Activated CD4-positive, alpha-beta T cell treated with anti-CD3 and anti-CD28 coated beads, Interleukin-2, amount 10 ng/mL, durations not matched to agents 24 days and 14 days (primary cell): ENCODE measurements at regions not wholly inside any gene's neighbourhood (a gene's known extent, or its start where the extent isn't known, plus 50 kb on each side); places are given as distances from the start of the nearest gene placed in this dataset.

Source experiments
- DNase-seq: peaks from one replicate; pipeline ENCODE4 v3.0.0; 2022
- H3K27ac Mint-ChIP-seq: one replicate; pipeline ENCODE4 v1.8.0; 2022; ENCODE audit warnings: mild to moderate bottlenecking, mixed read lengths
- H3K27me3 Mint-ChIP-seq: one replicate; pipeline ENCODE4 v1.8.0; 2022; ENCODE audit warnings: mixed read lengths
- H3K36me3 Mint-ChIP-seq: one replicate; pipeline ENCODE4 v1.8.0; 2022; ENCODE audit warnings: low read depth, mild to moderate bottlenecking, mixed read lengths
- H3K4me1 Mint-ChIP-seq: one replicate; pipeline ENCODE4 v1.8.0; 2021; ENCODE audit warnings: mixed read lengths
- H3K4me3 Mint-ChIP-seq: one replicate; pipeline ENCODE4 v1.8.0; 2022; ENCODE audit warnings: mild to moderate bottlenecking, moderate library complexity, mixed read lengths
- H3K9me3 Mint-ChIP-seq: one replicate; pipeline ENCODE4 v1.8.0; 2021; ENCODE audit warnings: mixed read lengths
- intact Hi-C: fragments of 100-400 bp; cut with micrococcal nuclease; formaldehyde crosslinking; loops from one replicate; pipeline ENCODE4 v1.15.1; 2023

DNA sequence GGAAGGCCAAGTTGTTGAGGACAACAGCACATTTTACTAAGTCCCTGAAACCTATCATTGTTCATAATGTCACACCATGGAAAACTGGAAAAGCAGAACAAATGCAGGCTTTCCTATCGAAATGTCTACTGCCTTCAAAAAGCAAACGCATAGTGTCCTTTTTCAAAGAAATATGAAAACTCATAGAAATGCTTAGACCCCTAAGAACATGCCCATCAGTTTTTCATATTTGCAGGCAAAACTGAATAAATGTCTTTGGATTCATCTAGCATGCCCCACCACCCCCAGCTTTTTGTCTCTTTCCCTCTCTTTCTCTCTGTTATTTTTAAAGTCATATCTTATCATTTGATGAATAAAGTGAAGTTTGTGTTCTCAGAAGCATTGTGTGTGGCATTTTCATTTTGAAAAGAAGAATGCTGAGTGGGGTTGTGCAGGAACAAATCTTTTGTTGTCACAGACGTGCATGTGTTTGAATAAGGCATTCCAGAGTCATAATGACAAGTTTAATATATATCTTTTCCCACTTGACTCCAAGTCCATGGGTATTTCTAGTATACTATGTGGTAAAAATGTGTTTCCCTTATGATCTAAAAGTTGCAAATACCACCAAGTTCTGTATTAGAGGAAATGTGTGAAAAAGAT is 2180.0 kb upstream of the PIK3C3 start:
- H3K4me3 Mint-ChIP-seq, result no peak overlapping the region
- H3K4me1 Mint-ChIP-seq, result no peaks in the 10 kb centered on the region
- DNase-seq, result no peak
- intact Hi-C loops, result no loop called here
- no peaks in the 10 kb centered on the region for H3K27me3 Mint-ChIP-seq
- no peaks in the 10 kb centered on the region for H3K9me3 Mint-ChIP-seq
- H3K36me3 Mint-ChIP-seq, result no peaks in the 10 kb centered on the region
- no peak overlapping the region for H3K27ac Mint-ChIP-seq

DNA sequence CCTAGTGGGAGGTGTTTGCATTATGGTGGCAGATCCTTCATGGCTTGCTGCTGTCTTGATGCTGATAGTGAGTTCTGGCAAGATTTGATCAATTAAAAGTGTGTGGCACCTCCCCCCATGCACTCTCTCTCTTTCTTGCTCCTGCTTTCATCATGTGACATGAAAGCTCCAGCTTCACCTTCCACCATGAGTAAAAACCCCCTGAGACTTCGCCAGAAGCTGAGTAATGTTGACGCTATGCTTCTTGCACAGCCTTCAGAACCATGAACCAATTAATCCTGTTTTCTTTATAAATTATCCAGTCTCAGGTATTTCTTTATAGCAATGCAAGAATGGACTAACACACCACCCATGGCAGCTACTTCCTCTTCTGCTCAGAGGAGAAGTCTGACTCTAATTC is 2181.4 kb upstream of the PIK3C3 start:
- DNase-seq, result no peak

DNA sequence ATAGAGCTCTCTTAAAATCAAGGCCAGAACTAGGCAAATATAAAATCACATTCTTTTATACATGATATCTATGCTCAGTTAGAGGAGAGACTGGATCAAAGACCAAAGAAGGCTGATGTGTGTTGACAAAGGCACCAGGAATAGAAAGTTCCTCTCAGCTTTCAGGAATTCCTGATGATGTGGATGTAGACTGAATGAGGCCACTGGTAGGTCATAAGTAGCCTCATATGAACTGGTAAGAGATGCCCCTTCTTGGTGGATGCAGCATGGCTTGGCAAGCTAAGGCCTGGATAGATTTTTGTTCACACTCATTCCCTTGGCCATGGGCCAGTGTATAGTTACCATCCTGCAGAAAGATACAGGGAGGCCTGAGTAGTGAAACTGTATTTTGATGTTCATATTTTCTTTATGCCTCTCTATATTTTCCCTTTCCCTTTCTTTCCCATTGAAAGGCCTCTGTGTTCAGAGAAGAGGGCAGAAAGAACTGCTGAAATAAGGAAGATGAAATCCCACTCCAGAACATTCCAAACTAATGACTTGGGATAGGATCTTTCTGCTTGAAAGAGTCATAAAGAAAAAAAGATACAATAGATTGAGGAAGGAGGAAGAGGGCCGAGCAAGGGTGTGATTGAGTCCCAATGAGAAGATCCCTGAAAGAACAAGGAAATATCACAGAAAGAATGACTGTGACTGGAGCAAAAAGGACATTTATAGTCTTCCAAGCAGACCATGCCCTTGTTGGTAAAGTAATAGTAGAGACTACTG is 2182.7 kb upstream of the PIK3C3 start:
- Mint-ChIP-seq H3K36me3 (no peaks in the 10 kb centered on the region), H3K27me3 (no peaks in the 10 kb centered on the region), H3K4me1 (no peaks in the 10 kb centered on the region), H3K9me3 (no peaks in the 10 kb centered on the region), H3K4me3 (no peak overlapping the region), H3K27ac (no peak overlapping the region)
- intact Hi-C loops, result no loop called here
- DNase-seq, result peak; percentile 21

More for the DNA sequence above, 2181.4 kb upstream of the PIK3C3 start:
- no peaks in the 10 kb centered on the region for H3K4me1 Mint-ChIP-seq
- intact Hi-C loops, result no loop called here
- H3K36me3 Mint-ChIP-seq, result no peaks in the 10 kb centered on the region
- H3K9me3 Mint-ChIP-seq, result no peaks in the 10 kb centered on the region
- no peak overlapping the region for H3K27ac Mint-ChIP-seq
- H3K27me3 Mint-ChIP-seq, result no peaks in the 10 kb centered on the region
- H3K4me3 Mint-ChIP-seq, result no peak overlapping the region

DNA sequence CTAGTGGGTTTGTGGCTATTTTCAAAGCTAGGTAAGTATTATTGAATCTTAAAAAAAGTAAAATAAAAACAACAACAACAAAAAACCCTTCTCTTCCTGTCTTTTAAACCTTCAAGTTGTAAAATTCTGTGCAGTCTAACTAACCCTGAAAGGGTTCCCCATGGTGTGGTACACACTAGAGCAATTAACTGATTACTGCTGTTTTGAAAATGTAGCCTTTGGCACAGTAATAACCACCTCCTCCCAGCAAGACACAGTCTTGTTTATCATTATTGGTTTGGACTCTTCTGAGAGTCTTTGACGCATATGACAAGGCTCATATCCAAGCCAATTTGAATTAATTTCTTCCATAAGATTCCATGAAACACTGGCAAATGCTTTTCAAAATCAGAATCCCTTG is 2184.6 kb upstream of the PIK3C3 start:
- no peaks in the 10 kb centered on the region for H3K4me1 Mint-ChIP-seq
- H3K27me3 Mint-ChIP-seq, result no peaks in the 10 kb centered on the region
- no peaks in the 10 kb centered on the region for H3K36me3 Mint-ChIP-seq
- H3K9me3 Mint-ChIP-seq, result no peaks in the 10 kb centered on the region
- DNase-seq, result no peak
- H3K4me3 Mint-ChIP-seq, result no peak overlapping the region
- H3K27ac Mint-ChIP-seq, result no peak overlapping the region
- intact Hi-C loops, result no loop called here

DNA sequence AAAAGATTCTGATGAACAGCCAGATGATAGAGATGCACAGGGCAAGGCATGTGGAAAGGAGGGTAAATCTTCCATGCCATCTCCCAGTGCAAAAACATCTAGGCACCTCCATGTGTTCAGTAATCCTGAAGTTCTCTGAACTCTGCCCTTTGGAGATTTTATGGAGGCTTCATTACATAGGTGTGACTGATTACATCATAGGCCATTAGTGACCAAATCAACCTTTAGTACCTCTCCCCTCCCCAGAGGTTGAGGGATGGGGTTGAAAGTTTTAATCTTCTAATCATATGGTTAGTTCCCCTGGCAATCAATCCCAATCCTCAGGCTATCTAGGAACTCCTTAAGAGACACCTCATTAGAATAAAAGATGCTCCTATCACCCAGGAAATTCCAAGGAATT is 2190.2 kb upstream of the PIK3C3 start:
- no peaks in the 10 kb centered on the region for H3K27me3 Mint-ChIP-seq
- intact Hi-C loops, result no loop called here
- peaks cover 9% of the 10 kb centered on the region for H3K9me3 Mint-ChIP-seq
- H3K36me3 Mint-ChIP-seq, result no peaks in the 10 kb centered on the region
- H3K27ac Mint-ChIP-seq, result no peak overlapping the region
- H3K4me1 Mint-ChIP-seq, result no peaks in the 10 kb centered on the region
- no peak for DNase-seq
- no peak overlapping the region for H3K4me3 Mint-ChIP-seq

DNA sequence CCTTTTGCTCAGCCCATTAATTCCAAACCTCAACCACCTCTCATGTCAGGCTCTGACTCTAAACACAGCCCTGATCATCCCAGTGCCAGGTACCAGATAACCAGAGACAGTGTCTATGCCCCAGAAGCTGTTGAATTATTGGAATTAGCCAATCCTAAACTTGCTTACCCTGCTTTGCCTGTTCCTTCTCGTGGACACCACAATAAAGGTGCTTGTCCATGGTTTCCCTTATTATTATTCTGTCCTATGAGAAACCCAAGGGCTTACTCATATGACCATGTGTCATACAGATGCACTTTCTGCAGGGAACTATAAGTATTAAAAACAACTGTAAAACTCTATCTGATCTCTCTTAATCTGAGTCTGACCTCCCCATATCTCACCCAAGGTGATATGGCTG is 2193.8 kb upstream of the PIK3C3 start:
- H3K27me3 Mint-ChIP-seq, result no peaks in the 10 kb centered on the region
- no peak overlapping the region for H3K27ac Mint-ChIP-seq
- no peak overlapping the region for H3K4me3 Mint-ChIP-seq
- peak; percentile 8 for DNase-seq
- H3K9me3 Mint-ChIP-seq, result peaks cover 9% of the 10 kb centered on the region
- no peaks in the 10 kb centered on the region for H3K36me3 Mint-ChIP-seq
- intact Hi-C loops, result no loop called here
- H3K4me1 Mint-ChIP-seq, result no peaks in the 10 kb centered on the region

DNA sequence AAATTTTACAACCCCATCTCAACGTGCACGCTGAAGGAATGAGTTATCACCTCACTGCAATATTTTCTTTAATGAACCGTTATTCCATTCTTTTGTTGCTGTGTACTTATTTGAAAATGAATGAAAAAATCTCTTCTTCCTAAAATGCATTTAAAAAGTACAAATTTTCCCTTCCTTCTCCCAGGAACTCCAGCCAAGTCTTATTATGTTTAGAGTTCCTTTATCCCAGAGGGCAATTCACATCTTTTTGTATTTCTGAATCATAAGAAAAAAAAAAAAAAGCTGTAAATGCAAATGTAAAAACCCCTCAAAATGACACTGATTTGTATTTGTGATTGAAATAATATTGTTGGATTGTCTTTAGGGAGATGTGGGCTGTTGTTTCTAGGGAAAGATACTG is 2194.3 kb upstream of the CELF4 start:
- Mint-ChIP-seq H3K4me1 (no peaks in the 10 kb centered on the region), H3K4me3 (no peak overlapping the region)
- intact Hi-C loops, result no loop called here

DNA sequence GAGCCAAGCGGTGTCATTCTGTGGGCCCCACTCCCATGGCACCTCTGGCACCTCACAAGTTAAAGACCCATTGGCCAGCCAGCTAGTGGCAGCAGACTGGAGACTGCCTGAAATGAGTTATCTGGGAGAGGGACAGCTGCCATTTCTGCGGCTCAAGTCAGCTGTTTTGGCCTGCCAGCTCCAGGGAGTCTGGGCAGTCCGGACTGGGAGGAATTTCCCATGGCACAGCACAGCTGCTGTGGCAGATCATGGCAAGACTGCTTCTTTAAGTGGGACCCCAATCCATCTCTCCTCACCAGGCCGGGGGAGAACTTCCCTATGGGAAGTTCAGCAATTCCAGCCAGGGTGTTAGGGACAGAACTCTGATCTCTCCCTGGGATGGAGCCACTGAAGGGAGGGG is 2187.6 kb upstream of the CELF4 start:
- intact Hi-C loops, result no loop called here
- DNase-seq, result no peak
- no peak overlapping the region for H3K27ac Mint-ChIP-seq
- no peaks in the 10 kb centered on the region for H3K4me1 Mint-ChIP-seq
- H3K9me3 Mint-ChIP-seq, result peaks cover 7% of the 10 kb centered on the region
- no peaks in the 10 kb centered on the region for H3K36me3 Mint-ChIP-seq
- H3K27me3 Mint-ChIP-seq, result no peaks in the 10 kb centered on the region
- H3K4me3 Mint-ChIP-seq, result no peak overlapping the region

More for the DNA sequence above, 2194.3 kb upstream of the CELF4 start:
- peaks cover 9% of the 10 kb centered on the region for H3K9me3 Mint-ChIP-seq
- no peak for DNase-seq
- H3K27me3 Mint-ChIP-seq, result no peaks in the 10 kb centered on the region
- H3K27ac Mint-ChIP-seq, result no peak overlapping the region
- no peaks in the 10 kb centered on the region for H3K36me3 Mint-ChIP-seq

DNA sequence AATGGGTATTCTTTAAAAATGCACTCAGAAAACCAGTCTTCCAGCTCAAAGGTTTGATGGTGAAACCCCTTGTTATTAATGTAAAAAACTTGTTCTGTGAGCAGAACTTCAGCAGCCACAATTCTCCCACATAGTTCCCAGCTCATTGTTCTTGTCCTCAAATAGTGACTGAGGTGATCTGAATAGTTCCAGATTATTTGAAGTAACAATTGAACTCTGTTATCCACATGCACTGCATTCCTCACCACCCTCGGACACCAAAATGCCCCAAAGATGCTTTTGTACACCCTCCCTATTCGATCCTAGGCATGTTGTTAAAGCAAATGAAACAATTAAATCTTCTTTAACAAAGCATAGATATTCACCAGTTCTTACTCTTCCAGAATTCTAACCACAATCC is 2186.8 kb upstream of the CELF4 start:
- Mint-ChIP-seq H3K27ac (no peak overlapping the region), H3K27me3 (no peaks in the 10 kb centered on the region), H3K4me3 (no peak overlapping the region), H3K4me1 (no peaks in the 10 kb centered on the region), H3K36me3 (no peaks in the 10 kb centered on the region), H3K9me3 (peaks cover 7% of the 10 kb centered on the region)
- DNase-seq, result peak; percentile 1
- intact Hi-C loops, result no loop called here

DNA sequence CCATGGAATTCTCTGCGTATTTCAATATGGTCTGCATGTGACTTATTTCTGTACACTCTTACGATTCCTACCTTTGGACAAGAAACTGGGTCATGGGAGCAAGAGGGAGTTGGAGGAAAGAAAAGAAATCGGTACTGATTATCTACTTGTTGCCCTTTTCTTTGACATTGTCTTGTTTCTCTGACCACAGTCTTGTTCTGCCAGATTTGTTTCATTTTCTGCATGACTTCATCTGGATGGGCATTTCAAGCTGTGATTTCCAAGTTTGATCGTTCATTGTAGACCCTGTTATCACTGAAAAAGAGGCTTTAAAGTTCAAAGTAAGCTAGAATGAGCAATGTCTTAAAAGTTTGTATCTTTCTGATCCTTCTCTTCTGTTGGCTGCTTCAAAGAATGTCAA is 2186.3 kb upstream of the CELF4 start:
- no peaks in the 10 kb centered on the region for H3K36me3 Mint-ChIP-seq
- peak; percentile 8 for DNase-seq
- intact Hi-C loops, result no loop called here
- H3K4me1 Mint-ChIP-seq, result no peaks in the 10 kb centered on the region
- H3K27ac Mint-ChIP-seq, result no peak overlapping the region
- peaks cover 7% of the 10 kb centered on the region for H3K9me3 Mint-ChIP-seq
- no peaks in the 10 kb centered on the region for H3K27me3 Mint-ChIP-seq
- no peak overlapping the region for H3K4me3 Mint-ChIP-seq

DNA sequence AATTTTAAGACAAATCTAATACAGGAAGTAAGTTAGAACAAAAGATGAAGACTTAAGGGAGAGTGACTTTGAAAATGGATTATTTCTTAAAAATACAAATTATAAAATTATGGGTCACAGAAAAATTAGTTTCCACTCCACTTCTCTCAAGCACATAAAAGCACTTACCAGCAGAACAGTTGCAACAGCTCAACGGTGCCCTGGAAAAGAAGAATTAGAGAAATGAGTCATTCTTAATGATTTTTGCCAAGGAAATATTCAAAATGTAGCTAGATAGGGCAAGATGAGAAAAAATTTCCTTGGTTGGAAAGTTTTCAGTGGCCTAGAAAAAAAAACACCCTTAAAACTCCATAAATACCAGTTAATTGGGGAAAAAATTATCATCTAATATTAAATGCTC is 2185.6 kb upstream of the CELF4 start:
- no peaks in the 10 kb centered on the region for H3K4me1 Mint-ChIP-seq
- no peaks in the 10 kb centered on the region for H3K27me3 Mint-ChIP-seq
- H3K4me3 Mint-ChIP-seq, result no peak overlapping the region
- DNase-seq, result no peak
- H3K9me3 Mint-ChIP-seq, result peaks cover 7% of the 10 kb centered on the region
- H3K36me3 Mint-ChIP-seq, result no peaks in the 10 kb centered on the region
- H3K27ac Mint-ChIP-seq, result no peak overlapping the region
- intact Hi-C loops, result no loop called here

DNA sequence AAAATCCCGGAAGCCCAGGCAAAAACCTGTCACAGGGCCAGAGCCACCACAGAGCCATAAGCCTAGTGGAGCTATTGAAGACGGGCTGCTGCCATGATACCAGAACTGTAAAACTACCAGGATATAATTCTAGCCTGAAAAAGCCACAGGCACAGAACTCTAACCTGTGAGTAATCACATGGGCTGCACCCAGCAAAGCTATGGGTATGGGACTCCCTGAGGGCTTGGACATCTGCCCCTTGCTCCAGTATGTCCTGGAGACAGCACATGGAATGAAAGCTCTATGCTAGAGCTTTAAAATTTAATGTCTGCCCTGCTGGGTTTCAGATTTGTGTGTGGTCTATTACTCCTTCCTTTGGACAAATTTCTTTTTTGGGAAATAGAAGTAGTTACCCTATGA is 2183.6 kb upstream of the CELF4 start:
- intact Hi-C loops, result no loop called here
- H3K36me3 Mint-ChIP-seq, result no peaks in the 10 kb centered on the region
- no peak for DNase-seq

DNA sequence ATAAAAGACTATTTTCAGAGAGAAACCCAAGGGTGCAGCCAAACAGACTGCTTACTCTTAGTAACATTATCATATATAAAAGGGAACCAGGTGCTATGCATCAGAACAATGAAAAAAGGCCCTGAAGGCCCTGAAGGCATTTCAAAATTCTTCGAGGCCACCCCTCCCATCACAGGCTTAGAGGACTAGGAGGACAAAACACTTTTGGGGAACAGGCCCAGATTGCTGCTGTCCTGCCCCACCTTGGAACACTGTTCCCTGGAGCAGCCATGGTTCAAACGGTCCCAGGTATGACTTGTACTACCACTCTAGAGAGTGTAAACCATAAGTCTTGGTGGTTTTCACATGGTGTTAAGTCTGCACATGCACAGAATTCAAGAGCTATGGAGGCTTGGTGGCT is 2183.1 kb upstream of the CELF4 start:
- no peak for DNase-seq
- H3K27me3 Mint-ChIP-seq, result no peaks in the 10 kb centered on the region
- no peaks in the 10 kb centered on the region for H3K9me3 Mint-ChIP-seq
- intact Hi-C loops, result no loop called here
- H3K4me1 Mint-ChIP-seq, result no peaks in the 10 kb centered on the region
- H3K27ac Mint-ChIP-seq, result no peak overlapping the region
- no peak overlapping the region for H3K4me3 Mint-ChIP-seq
- H3K36me3 Mint-ChIP-seq, result no peaks in the 10 kb centered on the region

More for the DNA sequence above, 2183.6 kb upstream of the CELF4 start:
- H3K9me3 Mint-ChIP-seq, result no peaks in the 10 kb centered on the region
- no peaks in the 10 kb centered on the region for H3K4me1 Mint-ChIP-seq
- no peak overlapping the region for H3K27ac Mint-ChIP-seq
- no peak overlapping the region for H3K4me3 Mint-ChIP-seq
- H3K27me3 Mint-ChIP-seq, result no peaks in the 10 kb centered on the region

DNA sequence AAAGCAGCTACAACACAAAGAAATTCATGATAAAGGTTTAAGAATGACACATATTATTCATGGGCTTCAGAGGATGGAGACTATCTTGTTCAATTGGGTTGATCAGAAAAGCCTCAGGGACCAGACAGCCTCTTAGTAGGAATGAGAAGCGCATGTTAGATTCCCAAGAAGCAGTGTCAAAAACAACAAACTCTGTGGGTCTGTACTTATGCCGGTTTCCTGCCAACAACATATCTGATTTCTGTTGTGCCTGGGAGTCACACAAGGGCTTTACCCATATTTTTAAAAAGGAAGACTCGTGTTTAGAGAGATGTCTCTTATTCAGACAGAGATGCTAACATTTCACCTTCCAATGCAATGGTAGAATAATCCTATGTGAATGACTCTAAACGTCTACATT is 2180.6 kb upstream of the CELF4 start:
- no peak for DNase-seq
- Mint-ChIP-seq H3K27ac (no peak overlapping the region), H3K27me3 (no peaks in the 10 kb centered on the region), H3K4me1 (no peaks in the 10 kb centered on the region), H3K36me3 (no peaks in the 10 kb centered on the region), H3K4me3 (no peak overlapping the region), H3K9me3 (no peaks in the 10 kb centered on the region)
- intact Hi-C loops, result no loop called here

DNA sequence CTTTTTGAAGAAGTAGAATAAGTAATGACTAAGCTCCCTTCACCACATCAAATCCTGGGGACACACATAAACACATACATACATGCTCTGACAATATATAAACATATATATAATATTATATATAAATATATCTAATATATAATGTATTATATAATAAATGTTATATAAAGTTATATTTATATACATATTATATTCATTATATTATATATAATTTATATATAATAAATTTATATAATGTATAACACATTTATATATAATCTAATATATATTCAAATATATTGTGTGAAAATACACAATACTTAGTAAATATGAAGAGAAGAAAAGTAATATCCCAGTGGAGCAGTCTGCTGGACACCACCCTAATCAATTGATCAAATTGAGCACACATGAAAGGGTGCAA is 2177.9 kb upstream of the CELF4 start:
- H3K4me1 Mint-ChIP-seq, result no peaks in the 10 kb centered on the region
- no peak overlapping the region for H3K4me3 Mint-ChIP-seq
- H3K9me3 Mint-ChIP-seq, result no peaks in the 10 kb centered on the region
- H3K27me3 Mint-ChIP-seq, result no peaks in the 10 kb centered on the region
- H3K36me3 Mint-ChIP-seq, result no peaks in the 10 kb centered on the region
- intact Hi-C loops, result no loop called here
- no peak for DNase-seq
- no peak overlapping the region for H3K27ac Mint-ChIP-seq
